Fibroblast of gingiva (primary cell): ENCODE measurements at regions not wholly inside any gene's neighbourhood (a gene's known extent, or its start where the extent isn't known, plus 50 kb on each side); places are given as distances from the start of the nearest gene placed in this dataset.

Source experiments
- DNase-seq: peaks from one replicate; pipeline ENCODE4 v3.0.0-alpha.2; 2011; ENCODE audit warnings: low read depth

DNA sequence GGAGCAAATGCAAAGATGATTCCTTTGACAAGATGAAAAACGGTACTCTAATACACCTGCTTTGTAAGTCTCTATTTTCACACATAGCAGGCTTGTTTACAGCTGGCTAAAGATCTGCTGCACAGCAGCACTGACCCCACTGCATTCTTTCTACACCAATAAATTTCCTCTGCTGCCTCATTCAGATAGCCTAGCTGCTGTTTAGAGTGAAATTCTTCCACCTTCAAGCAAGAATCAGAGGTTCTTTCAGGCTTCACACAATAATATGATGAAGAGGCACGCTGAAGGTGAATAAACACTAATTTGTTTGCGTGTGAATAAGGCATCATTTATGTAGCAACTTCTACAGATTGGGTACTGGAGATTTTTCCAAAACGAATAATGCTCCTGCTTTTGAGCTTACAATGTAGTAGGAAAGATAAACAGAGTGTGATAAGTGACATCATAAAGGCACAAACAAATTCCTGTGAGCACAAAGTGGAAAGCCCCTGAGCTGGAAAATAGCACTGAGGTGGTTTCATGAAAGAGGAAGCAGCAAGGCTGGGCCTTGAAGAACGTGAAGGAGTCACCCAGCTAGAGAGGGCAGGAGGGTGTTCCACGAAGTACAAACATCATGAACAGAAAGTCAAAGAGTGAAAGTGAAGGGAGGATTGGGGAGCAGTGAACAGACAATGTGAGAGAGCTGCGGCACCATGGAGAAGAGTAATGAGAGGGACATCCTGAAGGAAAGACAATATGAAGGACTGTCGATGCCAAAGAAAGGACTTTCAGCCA, 543.4 kb downstream of the CD83 start:
- no peak for DNase-seq

- DNase-seq = no peak
These were observed 544.1 kb downstream of the CD83 start for GRCh38 chr6:14661691-14662090.

- DNase-seq = no peak
These were observed 546.6 kb downstream of the CD83 start for GRCh38 chr6:14664112-14664601.

- DNase-seq = peak; percentile 22
These were observed 547.2 kb downstream of the CD83 start for GRCh38 chr6:14664621-14665315.

DNA sequence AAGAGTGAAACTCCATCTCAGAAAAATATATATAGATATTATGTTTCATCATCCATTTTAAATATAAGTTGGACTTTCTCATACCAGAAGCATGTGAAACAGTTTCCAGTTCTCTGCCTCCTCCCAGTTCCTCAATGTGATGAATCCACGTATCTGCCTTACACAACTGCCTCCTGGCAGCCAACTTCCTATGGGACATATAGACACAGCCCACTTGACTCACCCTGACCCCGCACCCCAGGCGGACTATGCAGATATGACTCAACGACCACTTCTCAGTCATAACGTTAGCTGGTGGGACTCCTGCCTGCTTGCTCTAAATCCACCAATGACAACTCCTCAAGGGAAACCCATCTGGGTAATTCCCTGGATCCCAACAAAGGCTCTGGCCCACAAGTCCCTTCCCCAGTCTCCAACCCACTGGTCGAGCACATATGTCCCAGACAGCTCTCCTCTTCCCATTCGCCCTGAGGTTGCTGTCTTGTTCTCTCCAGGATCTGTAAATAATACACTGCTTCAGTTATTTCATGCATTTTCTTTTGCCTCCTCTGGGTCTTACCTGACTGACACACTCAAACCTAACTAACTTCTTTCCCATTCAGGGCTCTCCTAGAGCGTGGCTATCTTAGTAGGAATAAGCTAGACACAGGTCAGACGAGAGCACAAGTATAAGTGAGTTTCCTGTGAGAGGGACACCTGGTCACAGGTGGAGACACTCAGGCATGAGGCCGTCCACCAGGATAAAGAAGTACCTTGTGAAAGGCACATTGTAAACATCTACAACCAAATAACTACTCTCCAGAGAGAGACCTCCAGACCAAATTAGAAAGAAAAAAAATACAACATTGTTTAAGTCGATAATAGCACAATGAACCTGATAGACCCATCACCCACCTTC, 548.5 kb downstream of the CD83 start:
- DNase-seq = peak; percentile 79

- DNase-seq = no peak
These were observed 553.2 kb downstream of the CD83 start for GRCh38 chr6:14670806-14671205.

DNA sequence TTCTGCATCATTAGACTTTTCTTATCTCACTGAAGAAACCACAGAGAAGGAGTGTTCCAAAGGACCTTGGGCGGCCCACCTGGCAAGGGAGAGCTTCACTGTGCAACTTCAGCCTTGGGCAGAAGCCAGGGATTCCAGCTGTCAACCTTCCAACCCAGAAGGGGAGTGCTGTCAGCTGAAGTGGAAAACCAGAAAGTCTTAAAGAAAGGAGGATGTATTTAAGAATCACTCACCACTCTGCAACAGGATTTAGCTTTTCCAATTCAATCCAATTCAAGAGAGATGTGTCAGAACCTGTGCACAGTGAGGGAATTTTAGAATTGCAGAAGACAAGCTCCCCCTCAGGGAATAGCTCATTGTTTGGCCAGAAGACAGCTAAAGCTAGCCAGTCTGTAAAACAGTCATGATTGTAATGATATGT, 553.7 kb downstream of the CD83 start:
- DNase-seq = peak; percentile 44

- no peak for DNase-seq
These were observed 554.4 kb downstream of the CD83 start for GRCh38 chr6:14671937-14672336.

DNA sequence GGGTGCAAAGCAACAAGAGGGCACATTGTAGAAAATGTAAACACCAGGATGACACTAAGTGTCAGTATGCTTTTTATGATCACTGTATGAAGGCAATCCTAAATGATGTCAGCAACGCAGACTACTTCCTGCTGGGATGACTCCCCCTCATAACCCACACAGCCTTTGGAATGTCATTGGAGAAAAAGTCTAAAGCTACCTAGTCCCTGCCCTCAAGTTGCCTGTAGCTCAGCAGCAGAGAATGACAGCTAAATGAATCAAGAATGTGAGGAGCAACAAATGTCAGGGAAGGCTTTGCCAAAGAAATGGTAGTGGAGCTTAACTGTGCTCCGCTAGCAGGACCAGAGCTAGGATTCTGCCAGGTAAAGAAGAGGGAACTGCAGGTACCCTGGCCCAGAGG, 555.6 kb downstream of the CD83 start:
- no peak for DNase-seq

GRCh38 chr6:14674458-14674857, 556.9 kb downstream of the CD83 start:
- no peak for DNase-seq

DNA sequence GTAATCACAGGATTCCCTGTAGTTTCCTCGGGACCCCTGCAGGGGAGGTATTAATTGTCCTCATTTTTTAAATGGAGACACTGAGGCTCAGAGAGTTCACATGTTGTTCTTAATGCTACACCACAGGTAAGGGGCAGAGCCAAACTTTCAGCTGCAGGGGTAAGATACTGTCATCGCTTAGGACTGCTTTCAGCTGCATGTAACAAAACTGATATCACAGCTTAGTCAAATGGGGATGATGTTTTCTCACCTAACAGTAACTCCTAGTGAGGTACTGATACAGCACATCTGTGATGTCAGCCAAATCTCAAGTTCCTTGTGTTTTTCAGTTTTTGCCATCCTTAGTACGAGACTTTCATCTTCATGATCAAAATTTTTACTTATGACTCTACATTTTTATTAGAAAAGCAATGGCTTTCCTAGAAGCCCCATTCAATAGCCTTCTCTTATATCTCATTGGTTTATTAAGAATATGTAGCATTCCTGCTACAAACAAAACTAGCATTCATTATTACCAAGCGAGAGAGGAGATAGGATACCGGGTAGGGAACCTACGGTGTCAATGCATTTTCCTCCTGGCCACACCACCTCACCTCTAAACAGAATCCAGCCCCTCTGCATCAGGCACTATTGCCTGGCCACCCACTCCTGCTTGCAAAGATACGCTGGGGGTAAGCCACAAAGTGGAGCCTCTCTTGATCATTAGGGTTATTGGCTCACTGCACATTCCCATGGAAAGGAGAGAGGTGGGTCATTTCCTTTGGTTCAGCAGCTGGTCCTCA, 557.5 kb downstream of the CD83 start:
- DNase-seq = no peak

DNA sequence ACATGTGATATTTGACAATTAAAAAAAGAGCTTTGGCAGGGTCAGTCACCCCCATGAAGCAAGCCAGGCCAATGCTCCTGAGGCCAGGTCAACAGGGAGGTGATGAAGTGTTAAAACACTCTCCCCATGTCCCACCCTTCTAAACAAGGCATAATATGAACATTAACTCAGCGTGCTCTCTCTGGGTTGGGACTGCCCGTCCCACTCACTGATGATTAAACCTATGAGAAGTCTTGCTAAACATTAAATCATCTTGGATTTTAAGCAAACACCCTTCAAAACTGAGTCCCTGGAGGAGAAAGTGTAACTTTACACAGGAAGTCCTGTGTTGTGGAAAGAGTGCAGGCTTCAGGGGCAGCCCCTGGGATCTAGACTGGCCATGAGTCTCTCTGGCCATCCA, 558.5 kb downstream of the CD83 start:
- no peak for DNase-seq

GRCh38 chr6:14676977-14677781, 559.6 kb downstream of the CD83 start:
- no peak for DNase-seq

DNA sequence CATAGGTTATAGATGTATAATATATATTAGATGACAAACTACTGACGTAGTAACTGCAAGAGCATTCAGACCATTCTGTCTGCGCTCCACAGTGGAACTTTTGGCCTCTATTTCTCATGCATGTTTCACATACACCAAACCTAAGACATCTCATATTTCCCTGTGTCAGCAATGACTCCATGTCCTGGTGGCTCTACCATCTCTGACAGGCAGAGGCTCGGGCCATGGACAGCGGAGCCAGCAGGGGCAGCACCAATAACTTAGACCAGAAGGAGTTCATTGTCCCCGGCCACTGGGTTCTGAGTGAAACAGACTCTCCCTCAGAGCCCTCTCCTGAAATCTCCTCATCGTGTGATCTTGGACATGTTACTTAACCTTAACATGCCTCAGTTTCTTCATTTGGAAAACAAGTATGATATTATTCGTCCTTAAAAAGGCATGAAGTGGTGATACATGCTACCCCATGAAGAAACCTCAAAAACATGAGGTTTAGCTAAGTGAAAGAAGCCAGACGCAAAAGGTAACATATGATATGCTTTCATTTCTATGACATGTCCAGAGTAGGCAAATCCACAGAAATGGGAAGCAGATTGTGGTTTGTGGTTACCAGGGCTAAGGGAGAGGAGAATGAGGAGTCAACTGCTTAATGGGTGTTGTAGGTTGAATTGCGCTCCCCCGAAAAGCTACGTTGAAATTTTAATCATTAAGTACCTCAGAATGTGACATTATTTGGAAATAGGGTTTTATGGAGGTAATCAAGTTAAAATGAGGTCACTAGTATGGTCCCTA, 564.0 kb upstream of the JARID2 start:
- no peak for DNase-seq

GRCh38 chr6:14682812-14683211, 563.1 kb upstream of the JARID2 start:
- DNase-seq = no peak

GRCh38 chr6:14689639-14690038, 556.2 kb upstream of the JARID2 start:
- DNase-seq = no peak

GRCh38 chr6:14690120-14691056, 555.5 kb upstream of the JARID2 start:
- no peak for DNase-seq

DNA sequence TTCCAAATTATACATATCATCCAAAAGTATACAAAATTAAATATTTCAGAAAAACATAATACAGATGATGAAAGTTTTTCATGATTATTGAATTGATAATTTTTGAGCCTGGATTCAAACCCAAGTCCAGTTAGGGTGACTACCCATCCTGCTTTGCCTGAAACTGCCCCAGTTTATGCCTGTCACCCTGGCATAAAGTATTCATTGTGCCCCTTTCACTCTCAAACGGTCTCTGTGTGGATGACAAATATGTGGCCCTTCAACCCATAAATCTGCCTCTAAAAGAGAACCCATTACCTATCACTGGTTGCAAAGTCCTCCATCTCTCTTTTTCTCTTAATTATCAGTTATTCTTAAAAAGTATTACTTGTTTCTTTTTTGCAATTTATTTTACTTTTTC, 553.7 kb upstream of the JARID2 start:
- DNase-seq = no peak
